ENCODE measurements at regions not wholly inside any gene's neighbourhood (a gene's known extent, or its start where the extent isn't known, plus 50 kb on each side); places are given as distances from the start of the nearest gene placed in this dataset.
"Not testable (repeated sequence)": the region's sequence is repeated elsewhere in the genome, so short reads cannot be mapped to it uniquely, and the experiment has no call there.

- DNase-seq (ENCODE audit: low read depth in 3 of 3), result not testable (repeated sequence)
Observed at GRCh38 chr1:30361890-30362602, 361.3 kb downstream of the MATN1 start.

- no peak for DNase-seq (ENCODE audit: low read depth in 3 of 3)
Observed at GRCh38 chr1:30360753-30361152, 362.6 kb downstream of the MATN1 start.

DNA sequence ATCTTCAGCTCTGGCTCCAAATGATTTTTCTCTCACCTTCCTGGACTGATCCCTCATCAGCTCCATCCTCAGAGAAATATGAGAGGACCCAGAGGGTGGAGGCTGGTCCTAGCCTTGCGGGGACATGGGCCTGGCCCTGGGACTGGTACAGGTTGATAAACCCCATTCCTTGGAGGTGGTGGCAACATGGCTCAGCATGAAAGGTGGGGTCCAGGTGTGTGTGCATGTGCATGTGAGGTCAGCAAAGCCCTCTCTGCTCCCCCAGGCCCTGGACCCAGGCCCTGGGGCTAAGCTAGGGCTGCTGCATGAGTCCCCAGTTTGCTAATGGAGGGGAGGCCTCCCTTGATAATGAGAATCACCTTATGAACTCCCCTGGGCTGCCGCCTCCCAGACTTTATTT lies 363.1 kb downstream of the MATN1 start:
- no peak for DNase-seq (ENCODE audit: low read depth in 3 of 3)

GRCh38 chr1:30359539-30360220 lies 363.7 kb downstream of the MATN1 start:
- no peak for DNase-seq (ENCODE audit: low read depth in 3 of 3)

DNA sequence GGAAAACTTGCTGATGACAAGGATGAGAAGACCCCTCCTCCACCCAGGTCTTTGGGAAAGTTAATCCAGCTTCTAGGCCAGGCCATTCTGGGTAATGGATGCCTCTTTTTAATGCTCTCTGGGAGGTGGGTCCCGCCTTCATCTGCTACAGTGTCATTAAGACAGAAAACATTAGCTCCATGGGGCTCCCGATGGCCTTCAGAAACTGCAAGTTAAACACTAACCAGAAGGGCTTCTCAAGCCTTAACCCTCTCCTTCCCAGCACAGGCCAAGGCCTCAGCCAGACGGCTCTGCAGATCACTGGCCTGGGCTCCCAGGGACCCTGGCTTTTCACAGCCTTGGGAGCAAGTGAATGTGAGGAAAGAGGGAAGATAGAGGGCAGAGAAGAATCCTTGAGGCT lies 364.9 kb downstream of the MATN1 start:
- DNase-seq (ENCODE audit: low read depth in 3 of 3), result no peak

DNA sequence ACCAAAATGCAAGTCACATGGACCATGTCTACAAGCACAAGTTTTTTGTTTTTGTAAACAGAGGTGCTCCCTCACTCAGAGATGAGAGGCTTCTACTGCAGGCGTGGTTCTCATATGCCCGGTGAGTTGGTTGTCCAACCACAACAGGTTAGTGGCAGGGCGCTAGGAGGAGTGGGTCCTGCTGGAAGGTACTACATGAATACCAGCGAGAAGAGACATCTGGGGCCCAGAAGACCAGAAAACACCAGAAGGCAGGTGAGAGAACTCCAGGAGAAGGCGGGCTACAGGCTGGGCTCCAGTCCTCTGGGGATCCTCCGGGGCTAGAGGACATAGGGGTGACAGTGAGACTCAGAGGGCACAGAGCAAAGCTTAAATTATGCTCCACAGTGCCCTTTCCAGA lies 366.5 kb downstream of the MATN1 start:
- DNase-seq (ENCODE audit: low read depth in 3 of 3), result no peak

DNA sequence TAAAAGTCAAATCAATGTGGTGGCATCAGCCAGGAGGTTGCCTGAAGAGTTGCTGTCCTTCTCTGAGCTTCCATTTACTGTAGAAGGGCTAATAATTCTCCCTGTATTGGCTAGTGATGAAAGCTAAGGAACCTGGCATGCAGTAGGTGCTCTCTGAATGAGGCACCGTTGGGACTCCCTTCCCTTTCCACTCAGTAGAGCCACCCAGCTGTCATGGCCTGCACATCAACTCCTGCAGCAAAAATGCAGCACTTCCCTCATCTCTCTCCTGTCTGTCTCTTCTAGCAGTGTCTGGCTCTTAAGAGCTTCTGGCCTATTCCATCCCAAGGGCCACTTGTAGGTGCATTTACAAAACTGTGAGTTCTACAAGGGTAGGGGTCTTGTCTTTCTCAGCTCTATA lies 369.0 kb downstream of the MATN1 start:
- DNase-seq (ENCODE audit: low read depth in 3 of 3), result no peak

GRCh38 chr1:30353637-30354036 lies 369.7 kb downstream of the MATN1 start:
- DNase-seq (ENCODE audit: low read depth in 3 of 3), result no peak

DNA sequence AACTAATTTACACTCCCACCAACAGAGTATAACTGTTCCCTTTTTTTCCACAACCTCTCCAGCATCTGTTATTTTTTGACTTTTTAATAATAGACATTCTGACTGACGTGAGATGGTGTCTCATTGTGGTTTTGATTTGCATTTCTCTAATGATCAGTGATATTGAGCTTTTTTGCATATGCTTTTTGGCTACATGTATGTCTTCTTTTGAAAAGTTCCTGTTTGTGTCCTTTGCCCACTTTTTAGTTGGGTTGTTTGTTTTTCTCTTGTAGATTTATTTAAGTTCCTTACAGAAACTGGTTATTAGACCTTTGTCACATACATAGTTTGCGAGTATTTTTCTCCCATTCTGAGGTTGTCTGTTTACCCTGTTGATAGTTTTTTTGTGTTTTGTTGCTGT lies 375.2 kb downstream of the MATN1 start:
- DNase-seq (ENCODE audit: low read depth in 3 of 3), result no peak

- no peak for DNase-seq (ENCODE audit: low read depth in 3 of 3)
Observed at GRCh38 chr1:30345491-30346130, 377.8 kb downstream of the MATN1 start.

DNA sequence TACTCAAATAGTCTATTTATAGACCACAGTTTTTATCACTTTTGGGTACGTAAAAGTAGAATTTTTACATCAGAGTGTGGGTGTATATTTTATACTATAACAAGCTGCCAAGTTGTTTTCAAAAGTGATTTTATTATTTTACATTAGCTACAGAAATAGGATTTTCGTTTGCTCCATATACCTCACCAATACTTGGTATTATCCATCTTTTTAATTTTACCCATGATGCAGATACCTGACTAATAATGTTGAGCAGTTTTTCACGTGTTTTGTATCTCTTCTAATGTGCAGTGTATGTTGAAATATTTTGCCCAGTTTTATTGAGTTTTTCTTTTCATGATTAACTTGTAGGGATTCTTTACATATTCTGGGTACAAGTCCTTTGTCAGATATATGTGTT lies 379.8 kb downstream of the MATN1 start:
- DNase-seq (ENCODE audit: low read depth in 3 of 3), result no peak

GRCh38 chr1:30342535-30343141 lies 380.7 kb downstream of the MATN1 start:
- no peak for DNase-seq (ENCODE audit: low read depth in 3 of 3)

DNA sequence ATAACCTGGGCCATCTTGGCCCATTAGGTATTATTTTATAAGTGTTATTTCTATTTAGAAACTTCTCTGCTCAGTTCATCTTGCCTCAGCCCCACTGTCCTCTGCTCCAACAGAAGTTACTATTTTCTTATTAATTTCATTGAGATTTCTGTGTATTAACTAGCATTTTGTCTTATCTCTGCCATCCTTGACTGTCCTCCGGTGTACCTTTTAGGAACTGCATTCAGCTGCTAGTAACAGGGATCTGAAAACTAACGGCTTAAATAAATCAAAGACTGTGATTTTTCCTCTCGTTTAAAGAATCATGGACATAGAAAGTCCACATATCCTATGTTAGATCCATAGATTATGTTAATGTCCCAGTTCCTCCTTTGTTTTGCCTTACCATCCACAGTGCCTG lies 382.5 kb downstream of the MATN1 start:
- DNase-seq (ENCODE audit: low read depth in 3 of 3), result no peak

GRCh38 chr1:30339866-30340265 lies 383.5 kb downstream of the MATN1 start:
- no peak for DNase-seq (ENCODE audit: low read depth in 3 of 3)

- no peak for DNase-seq (ENCODE audit: low read depth in 3 of 3)
Observed at GRCh38 chr1:30338765-30339164, 384.6 kb downstream of the MATN1 start.

- DNase-seq (ENCODE audit: low read depth in 3 of 3), result no peak
Observed at GRCh38 chr1:30337324-30337620, 386.1 kb downstream of the MATN1 start.

- no peak for DNase-seq (ENCODE audit: low read depth in 3 of 3)
Observed at GRCh38 chr1:30336550-30337323, 386.6 kb downstream of the MATN1 start.

DNA sequence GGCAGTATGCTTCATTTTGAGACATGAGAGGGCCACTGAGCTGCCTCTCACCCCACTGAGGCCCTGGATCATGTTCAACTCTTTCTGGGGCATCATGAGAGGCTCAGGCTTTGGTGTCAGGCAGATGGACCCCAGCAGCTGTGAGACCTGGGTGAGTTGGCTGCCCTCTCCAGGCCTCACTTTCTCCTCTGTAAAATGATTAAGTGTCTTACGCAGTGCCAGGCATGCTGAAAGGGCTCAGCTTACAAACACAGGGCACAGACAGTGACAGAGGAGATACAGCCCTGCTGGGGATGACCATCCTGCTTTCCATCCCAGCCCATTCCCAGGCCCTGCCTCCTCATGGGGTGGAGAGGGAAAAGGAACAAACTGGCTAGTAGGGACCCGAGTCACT lies 387.4 kb downstream of the MATN1 start:
- no peak for DNase-seq (ENCODE audit: low read depth in 3 of 3)

DNA sequence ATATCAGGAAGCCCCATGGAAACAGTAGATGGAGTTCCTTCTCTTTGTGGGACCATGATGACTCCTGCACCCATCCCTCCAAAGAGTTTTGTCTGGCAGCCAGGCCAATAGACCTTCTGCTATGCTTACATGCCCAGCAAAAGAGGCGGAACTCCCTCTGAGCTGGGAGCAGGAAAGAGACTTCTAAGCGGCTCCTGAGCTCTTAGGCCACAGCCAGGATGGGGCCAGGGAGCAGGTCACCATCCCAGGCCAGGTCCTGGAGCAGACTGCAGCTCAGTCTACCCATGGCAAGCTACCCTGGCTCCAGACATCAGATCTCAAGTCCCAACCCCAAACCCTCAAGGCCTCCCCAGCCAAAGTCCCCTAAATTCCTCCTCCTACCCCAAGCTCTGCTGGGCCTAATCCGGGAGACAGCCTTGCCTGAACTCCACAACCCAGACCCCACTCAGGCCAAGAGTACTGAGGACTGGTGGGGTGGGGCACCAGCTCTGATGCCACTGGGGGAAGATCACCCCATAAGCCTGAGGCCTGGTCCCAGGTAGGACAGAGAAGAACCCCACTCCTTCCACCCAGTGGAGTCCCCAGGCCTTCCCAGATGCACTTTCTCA lies 387.9 kb downstream of the MATN1 start:
- no peak for DNase-seq (ENCODE audit: low read depth in 3 of 3)

DNA sequence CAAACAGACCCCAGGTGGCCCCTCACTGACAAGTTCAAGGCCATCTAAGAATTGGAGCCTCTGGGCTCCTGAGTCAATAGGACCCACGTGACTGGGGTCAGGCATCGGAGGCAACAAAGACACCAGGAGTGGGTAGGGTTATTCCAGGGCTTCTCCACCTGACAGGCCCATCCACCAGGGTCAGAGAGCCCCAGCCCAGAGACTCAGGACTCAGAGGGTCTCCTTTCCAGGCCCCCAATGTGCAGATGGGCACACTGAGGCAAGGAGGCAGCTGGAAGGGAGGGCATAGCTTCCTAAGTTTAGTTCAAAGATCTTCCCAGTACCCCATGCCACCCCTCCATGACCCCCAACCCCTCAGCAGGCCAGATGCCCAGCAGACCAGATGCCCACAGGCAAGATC lies 388.6 kb downstream of the MATN1 start:
- DNase-seq (ENCODE audit: low read depth in 3 of 3), result no peak

Data from stimulated activated CD4-positive, alpha-beta T cell treated with anti-CD3 and anti-CD28 coated beads, TNF-alpha, amount 100 ng/mL, for 48 hours (primary cell).